IPS DF 4.7 (cell line): ENCODE measurements at regions not wholly inside any gene's neighbourhood (a gene's known extent, or its start where the extent isn't known, plus 50 kb on each side); places are given as distances from the start of the nearest gene placed in this dataset.

Experiments
- DNase-seq: peaks from one replicate; pipeline ENCODE4 v3.0.0-alpha.2; 2013; ENCODE audit warnings: low spot score; ENCODE audit errors: extremely low read depth

DNA sequence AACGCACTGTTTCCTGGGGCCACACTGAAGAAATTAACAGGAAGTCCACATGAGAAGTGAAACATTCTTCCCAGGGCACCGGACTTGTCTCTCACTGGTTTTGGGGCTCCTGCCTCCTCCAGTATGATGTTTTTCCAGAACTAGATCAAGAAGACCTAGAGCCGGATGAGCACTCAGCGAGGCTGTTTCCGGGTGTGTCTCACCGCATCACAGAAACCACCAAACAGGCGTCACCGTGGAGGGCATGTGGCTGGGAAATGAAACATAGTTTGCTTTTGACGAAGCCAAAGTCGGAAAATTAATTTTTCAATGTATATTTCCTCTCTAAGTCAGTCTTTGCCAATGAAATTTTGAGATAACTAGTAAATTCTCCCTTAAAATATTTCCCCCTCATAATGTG is 314.0 kb upstream of the SALL3 start:
- no peak for DNase-seq

DNA sequence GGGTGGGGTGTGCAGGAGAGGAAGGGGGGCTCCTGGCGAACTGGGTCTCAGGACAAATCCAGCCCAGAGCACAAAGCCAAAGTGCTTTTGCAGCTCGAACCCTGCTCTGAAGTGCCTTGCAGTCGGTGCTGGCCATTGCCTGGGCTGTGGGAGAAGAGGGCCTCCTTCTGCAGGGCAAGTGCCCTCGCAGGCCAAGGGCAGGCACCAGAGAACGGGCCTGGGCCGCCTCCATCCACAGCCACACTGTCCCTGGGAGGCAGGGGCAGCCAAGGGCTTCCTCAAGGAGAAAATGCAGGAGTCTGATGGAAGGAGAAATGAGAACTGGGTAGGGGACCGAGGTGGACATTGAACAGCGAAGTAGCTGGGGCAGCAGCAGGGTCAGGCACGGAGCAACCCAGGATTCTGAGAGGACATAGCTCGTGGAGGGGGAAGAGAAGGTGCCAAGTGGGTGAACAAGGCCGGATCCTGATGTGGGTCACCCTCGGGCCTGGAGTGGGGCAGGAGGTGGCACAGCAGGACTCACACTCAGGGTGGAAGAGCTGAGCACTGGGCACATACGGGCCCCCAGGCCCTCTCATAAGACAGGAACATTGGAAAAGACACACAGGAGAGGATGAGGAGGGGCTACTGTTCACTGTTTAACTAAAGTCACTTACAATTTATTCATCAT is 312.8 kb upstream of the SALL3 start:
- no peak for DNase-seq

DNA sequence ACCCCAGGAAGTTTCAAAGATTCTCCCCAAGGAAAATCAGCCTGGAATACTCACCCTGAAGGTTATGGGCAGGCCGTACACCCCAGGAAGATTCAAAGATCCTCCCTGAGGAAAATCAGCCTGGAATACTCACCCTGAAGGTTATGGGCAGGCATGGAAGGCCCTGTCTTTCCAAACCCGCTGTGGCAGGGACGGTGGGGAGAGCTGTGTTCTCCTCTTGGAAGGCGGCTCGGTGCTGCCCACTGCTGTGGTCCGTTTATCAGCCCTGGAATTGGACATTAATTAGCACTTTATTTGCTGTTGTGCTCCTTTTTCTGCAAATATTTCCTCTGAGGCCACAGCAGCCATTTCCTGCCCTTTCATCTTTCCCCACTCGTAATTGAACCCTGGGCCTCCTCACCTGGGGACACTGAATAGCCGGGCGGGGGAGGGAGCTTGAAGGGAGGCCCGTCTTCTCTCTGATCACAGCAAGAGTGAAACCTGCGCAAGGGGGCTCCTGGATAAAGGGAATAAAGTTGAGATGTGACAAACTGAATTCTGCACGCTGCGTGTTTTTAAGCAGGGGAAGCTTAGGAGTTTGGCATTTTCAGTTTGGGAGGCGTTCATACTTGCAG is 308.7 kb upstream of the SALL3 start:
- no peak for DNase-seq

DNA sequence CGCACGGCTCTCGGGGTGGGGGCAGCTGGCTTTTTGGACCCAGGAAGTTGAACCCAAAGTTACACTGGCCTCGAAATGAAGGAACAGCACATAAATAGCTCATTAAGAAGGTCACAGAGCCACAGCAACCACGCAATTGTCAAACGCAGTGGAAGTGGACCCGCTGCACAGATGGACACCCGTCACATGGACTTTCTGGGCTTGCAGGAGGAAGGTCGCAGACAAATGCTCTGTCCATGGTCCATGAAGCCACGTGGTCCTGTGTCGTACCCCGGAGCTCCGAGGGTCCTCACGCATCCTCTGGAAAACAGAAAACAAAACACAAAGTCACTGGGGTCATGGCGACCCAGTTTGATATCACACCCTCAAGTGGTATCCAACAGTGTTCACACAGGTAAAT is 308.1 kb upstream of the SALL3 start:
- DNase-seq: no peak

DNA sequence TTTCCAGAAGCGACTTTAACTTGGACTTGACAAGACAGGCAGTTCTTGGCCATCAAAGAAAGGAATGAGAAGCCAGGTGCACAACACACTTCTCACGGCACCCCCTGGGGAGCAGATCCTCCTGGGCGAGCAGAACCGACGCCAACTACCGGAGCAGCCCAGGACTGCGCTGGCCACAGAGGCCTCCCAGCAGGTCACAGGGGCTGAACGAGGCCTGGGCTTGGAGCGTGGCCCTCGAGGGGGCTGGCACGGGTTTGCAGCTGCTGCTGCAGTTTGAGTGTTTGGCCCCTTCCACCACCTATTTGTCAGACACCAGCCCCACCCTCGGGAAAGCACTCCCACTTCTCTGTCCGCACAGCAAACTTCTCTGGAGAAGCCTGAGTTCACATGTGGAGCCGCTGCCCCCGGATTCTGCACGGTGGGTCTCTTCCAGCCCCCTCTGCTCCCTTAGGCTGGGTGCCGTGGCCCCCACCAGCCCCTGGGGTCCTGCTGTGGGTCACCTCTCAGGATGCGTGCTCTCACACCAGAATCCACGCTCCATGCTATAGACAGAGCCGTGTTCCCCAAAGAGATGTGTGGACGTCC is 306.7 kb upstream of the SALL3 start:
- DNase-seq: no peak

DNA sequence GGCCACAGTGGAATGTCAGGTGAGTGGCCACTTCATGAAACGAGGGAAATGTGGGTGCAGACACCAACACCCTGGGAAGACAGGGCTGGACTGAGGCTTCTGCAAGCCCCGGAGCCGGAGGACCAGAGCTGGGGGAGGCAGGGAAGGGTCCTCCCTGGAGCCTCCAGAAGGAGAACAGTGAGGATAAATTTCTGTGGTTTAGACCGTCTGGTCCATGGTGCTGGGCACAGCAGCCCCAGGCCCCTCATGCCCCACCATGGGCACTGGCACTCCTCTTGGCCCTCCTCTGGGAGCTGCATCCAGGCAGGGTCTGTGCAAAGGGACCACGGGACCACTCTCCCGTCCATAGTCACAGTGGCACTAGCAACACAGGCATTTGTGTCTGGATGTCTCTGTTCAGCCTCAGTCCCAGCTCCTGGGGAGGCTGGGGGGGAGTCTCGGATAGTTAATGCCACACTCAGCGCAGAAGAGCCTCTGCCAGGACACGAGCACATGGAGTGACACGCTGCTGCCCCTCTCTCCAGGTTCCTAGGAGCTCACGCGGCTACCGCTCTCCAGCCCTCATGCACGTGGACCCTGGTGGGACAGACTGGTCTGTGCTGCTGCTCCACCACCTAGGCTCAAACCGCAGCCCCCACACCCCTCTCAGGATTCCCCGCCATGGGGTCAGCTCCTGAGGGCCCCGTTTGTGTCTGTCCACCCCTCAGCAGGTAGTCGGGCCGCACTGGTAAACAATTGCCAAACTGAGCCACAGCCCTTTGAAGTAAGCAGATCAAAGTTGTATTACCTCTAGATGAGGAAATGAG is 305.9 kb upstream of the SALL3 start:
- DNase-seq: no peak

DNA sequence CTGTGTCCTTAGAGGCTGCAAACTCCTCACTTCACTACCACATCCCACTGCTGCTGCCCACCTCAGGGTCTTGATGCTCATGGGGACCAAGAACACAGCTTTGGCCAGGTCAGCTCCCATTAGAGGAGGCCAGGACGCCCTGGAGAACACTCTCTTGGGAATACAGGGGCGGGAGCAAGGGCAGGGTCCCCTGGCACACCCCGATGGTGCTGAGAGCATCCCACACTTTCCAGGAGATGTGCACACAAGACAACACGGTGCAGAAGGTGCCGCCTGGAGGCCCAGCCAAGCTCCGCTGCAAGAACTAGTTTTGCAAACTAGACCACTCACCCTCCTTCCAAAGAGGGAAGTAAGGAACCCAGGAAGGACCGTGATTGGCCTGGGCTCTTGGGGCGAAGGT is 304.4 kb upstream of the SALL3 start:
- no peak for DNase-seq

DNA sequence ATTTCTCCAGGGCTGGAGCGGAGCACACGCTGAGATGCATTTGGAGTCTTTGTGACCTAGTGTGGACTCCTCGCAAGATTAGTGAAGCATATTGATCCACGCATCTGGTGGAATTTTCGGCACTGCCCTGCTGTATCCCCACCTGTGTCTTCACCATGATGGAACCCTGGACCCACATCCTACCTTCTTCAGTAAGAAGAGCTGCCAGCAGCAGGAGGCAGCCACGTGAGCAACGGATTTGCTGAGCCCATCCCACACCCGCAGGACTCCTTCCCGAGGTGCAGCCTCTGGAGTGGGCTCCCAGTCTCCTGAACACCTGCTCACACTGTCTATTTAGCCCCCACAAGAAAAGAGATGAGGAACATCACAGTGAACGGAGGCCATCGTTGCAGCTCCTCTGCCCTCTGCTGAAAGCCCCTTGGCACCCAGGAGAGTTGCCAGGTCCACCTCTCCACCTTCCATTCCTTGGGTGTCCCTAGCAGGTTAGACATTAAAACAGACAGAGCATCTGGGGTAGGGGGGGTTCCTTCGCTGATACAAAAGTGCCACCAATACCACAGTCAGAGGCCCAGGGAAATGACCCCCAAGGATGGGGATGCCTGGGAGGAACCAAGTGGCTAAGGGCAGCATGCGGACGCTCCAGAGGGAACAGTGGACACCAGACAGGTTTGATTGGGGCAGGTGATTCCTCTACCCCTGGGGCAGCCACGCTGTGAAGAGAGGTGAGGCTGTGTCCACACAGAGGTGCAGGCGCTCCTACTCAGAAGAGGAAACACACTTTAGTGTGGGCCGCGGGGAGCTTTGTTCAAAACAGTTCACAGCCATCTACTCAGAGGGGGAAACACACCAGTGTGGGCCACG is 302.8 kb upstream of the SALL3 start:
- DNase-seq: no peak

DNA sequence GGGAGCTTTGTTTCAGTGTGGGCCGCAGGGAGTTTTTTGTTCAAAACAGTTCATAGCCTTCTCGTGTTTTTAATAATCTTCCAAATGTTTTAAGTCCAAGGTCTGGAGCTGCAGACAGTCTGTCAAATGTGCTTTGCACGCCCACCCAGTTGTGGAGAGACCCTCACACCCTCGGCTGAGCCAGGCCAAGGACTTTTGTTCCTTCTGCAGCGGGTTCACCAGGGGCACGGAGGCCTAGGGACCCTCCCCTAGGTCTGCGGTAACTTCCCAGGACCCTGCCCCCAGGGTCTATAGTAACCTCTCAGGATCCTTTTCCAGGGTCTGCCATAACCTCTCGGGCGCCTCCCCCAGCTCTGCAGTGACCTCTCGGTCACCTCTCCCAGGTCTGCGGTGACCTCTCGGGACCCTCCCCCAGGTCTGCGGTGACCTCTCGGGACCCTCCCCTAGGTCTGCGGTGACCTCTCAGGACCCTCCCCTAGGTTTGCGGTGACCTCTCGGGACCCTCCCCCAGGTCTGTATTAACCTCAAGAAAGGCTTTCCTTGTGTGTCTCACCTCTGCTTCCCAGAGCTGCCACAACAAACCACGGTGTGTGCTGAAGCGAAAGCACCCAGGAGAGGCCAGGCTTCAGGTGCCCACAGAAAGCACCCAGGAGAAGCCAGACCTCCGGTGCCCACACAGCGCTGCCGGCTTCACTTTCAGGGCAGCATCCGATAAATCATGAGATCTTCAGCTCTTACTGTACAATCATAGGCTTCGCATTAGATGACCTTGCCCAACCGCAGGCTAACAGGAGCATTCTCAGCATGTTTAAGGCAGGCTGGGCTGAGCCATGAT is 301.9 kb upstream of the SALL3 start:
- no peak for DNase-seq

DNA sequence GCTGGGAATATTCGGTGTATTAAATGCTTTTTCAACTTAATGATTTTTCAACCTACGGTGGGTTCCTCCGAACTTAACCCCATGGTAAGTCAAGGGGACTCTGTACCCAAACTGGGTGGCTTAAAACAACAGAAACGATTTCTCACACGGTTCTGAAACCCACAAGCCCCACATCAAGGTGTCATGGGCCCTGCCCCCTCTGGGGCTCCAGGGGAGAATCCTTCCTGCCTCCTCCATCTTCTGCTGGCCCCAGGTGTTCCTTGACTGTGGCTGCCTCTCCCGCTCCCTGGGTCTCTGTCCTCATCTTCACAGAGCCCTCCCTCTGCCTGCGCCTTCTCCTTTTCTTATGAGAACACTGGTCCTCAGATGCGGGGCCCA is 301.3 kb upstream of the SALL3 start:
- DNase-seq: no peak

DNA sequence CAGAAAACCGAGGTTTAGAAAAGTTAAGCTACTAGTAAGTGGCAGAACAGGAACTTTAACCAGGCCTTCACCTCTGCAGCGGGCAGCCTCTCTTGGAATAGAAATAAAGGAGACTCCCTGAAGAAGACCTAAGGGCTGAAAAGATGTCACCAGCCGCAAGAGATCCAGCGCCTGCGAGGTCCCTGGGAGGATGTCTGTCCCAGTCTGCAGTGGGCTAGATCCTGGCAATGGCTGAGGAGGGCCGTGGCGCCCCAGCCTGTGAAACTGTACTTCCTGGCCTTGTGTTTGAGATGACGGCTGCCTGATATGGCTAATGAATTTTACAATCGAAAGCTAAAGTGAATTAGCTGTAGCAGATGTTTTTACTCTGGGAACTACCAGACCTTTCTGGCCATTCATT is 300.6 kb upstream of the SALL3 start:
- no peak for DNase-seq

DNA sequence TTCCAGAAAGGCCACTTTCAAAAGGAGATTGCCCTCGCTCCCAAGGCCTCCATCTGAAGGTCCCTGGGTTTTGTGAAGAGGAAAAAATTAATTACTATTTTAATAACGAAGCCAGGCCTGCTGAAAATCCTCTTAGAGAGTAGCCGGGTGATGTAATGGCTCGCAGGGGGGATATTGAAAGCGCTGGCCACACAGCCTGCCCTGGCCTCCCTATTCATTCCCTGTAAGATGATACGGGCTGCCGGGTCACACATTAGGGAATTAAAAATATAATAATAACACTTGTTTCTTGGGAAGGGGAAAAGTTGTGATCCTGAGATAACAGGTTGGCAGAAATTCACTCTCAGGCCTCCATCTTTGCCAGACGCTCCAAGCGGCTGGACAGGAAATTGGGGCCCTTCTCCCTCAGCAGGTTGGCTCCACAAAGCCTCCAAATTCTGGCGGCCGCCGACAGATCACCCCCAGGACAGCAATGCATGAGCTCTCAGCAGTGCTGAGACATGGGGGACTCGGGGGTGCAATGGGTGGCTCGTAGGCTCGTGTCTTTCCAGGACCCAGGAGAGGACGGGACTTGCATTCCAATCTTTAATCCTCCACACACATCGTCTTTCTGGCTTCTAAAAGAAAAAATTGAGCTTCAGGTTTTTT is 299.9 kb upstream of the SALL3 start:
- DNase-seq: no peak

DNA sequence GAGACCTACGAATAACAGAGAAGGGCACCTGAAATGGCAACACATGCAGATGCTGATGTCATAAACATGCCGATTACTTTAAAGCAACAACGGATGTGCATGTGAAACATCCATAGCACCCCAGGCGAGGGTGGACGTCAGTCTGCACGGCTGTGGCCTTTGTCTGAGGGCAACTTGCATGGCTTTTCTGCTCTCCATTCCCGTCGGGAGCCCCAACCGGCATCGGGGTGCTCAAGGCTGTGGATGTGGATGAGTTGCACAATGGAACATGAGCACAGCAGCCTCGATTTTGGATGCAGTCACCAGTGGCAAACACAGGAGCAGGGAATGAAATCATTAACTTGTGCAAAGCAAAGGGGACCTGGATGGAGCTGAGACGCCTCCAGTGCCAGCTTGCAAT is 298.2 kb upstream of the SALL3 start:
- DNase-seq: no peak

DNA sequence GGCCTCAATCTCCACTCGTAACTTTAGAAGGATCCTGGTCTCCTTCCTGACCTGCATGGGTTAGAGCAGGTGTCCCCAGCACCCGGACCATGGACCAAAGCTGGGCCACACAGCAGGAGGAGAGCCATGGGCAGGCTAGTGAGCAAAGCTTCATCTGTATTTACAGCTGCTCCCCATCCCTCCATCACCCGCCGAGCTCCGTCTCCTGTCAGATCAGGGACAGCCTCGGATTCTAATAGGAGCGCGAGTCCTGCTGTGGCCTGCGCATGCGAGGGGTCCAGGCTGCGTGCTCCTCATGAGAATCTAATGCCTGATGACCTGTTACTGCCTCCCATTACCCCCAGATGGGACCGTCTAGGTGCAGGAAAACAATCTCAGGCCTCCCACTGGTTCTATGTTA is 297.7 kb upstream of the SALL3 start:
- DNase-seq: no peak

DNA sequence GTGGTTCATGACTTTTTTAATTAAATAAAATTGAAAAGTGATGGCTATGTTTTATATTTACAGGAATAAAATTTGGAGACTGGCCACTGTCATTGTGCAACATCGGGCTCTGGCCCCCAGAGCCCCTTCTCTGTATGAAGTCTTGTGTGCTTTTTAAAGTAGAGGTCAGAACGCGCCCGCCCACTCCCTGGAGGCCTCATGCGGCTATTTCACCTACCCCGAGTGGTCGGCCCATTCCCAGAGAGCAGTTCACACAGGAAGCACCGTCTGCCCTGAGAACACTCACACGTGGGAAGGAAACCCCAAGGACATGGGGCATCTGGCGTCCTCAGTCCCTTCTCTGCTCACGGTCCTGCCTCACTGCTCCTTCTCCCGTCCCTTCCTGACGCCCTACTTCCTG is 296.9 kb upstream of the SALL3 start:
- DNase-seq: no peak

DNA sequence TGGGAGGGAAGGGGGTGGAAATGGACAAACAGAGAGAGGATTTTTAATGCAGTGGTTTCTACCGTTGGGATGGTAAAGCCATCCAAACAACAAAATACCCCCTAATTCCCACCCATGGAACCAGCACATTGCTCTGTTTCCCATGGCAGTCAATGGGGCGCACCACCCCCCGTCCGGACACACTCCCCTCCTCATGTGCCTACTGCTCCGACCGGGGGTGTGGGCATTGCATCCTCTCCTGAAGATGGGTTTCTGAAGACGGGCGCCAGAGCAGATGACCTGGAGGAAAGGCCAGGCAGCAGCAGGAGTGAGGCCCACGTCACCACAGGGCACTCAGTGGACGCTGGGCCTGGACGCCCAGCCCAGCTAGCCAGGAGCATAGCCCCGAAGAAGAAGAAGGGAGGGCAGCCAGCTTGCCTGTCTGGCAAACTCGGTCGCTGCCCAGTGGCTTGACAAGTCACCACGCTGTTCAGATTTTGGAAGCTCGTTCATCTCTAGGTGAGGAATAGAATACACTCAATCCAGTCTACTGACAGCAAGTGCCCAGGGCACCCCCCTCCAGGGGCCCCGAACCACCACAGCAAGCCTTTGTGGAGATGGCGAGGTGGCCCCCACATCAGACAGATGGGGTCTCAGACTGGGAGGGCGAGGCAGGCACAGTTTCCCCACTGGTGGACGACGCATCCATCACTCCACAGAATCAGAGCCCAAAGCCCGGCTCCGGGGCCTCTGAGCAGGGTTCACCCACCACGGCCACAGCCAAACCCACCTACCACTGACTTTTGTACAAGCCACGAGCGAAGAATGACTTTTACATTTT is 296.2 kb upstream of the SALL3 start:
- no peak for DNase-seq

DNA sequence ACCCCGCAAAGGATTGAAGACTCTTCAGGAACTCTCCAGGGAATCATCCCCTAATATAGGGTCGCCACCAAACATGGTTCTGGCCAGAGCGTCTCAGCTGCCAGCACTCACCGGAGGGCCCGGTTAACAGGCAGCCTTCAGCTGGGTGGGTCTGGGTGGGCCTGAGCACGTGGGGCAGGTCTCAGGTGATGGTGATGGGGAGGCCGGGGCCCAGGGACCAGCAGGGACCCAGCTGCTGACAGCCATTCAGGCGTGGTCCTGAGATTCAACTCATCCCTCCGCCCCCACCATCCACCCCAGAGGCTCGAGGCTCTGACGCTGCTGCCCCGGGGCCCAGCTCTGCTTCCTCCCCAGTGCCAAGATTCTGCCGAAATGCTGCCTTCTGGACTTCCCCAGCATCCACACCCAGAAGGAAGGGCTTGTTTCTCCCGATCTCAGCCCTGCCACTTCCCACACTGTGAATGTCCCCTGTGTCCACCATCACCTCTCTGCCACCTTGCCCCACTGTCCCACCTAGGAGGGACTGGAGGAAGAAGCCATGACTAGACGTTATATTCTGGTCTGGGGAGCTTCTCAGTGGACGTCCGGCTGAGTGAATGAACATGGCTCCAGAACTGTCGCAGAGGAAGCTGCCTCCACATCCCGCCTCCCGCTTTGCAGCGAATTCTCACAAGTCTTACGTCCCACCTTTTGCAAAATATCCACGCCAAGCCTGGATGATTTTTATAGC is 294.2 kb upstream of the SALL3 start:
- DNase-seq: no peak

DNA sequence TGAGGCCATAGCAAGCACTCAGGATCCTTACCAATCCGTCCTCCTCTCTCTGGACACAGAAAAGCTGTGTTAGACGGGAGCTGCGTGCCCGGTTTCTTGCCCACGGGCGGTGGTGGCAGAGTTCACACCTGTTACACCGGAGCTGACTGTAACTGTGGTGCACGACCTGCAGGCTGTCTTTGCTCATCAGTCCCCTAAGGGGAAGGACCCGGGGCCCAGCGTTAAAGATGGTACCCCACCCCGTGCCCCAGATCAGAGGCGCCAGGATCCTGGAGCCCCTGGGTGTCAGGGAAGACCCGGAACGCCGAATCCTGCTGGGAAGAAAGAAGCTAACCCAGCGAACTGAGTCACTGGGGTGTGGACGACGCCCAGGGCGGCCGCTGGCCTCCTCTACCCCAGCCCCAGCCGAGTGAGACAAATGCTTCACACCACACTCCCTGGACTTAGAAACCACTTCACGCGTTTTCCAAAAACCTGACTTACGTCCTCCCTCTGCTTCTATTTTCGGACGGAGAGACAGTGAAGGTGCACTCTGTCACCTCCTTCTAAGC is 293.6 kb upstream of the SALL3 start:
- DNase-seq: no peak
